ENCODE measurements at regions not wholly inside any gene's neighbourhood (a gene's known extent, or its start where the extent isn't known, plus 50 kb on each side); places are given as distances from the start of the nearest gene placed in this dataset.

- TF ChIP-seq, protein P1, sequence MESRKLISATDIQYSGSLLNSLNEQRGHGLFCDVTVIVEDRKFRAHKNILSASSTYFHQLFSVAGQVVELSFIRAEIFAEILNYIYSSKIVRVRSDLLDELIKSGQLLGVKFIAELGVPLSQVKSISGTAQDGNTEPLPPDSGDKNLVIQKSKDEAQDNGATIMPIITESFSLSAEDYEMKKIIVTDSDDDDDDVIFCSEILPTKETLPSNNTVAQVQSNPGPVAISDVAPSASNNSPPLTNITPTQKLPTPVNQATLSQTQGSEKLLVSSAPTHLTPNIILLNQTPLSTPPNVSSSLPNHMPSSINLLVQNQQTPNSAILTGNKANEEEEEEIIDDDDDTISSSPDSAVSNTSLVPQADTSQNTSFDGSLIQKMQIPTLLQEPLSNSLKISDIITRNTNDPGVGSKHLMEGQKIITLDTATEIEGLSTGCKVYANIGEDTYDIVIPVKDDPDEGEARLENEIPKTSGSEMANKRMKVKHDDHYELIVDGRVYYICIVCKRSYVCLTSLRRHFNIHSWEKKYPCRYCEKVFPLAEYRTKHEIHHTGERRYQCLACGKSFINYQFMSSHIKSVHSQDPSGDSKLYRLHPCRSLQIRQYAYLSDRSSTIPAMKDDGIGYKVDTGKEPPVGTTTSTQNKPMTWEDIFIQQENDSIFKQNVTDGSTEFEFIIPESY (IDR thresholded peaks at IDR 0.05; ENCODE audit: borderline replicate concordance, low read depth) = no peak
- no peak for TF ChIP-seq MXI1 (IDR thresholded peaks at IDR 0.05; ENCODE audit: low read depth, low read length)
Observed at GRCh38 chr3:87120236-87120635, 106.9 kb upstream of the CHMP2B start (continued).

- TF ChIP-seq RCOR1 (IDR thresholded peaks at IDR 0.05; ENCODE audit: low read length) = no peak
- TF ChIP-seq TEAD4 (IDR thresholded peaks at IDR 0.05; ENCODE audit: borderline replicate concordance, insufficient read depth) = no peak
- TF ChIP-seq SMC3 (IDR thresholded peaks at IDR 0.05; ENCODE audit: low read depth, low read length) = no peak
- no peak for TF ChIP-seq EZH2phosphoT487 (IDR thresholded peaks at IDR 0.05; ENCODE audit: borderline replicate concordance, low read depth)
- TF ChIP-seq ELF1 (IDR thresholded peaks at IDR 0.05) = no peak
- no peak for TF ChIP-seq MEF2A (IDR thresholded peaks at IDR 0.05; ENCODE audit: borderline replicate concordance, low read depth)
- no peak for TF ChIP-seq TAF1 (IDR thresholded peaks at IDR 0.05; ENCODE audit: borderline replicate concordance, low read depth, low read length)
- no peak for TF ChIP-seq RXRA (IDR thresholded peaks at IDR 0.05; ENCODE audit: borderline replicate concordance, low read depth)
- no peak for DNase-seq
- Histone ChIP-seq H3K4me2 (no peak overlapping the region), H3K27ac (ENCODE audit: low read depth in 2 of 2, low read length in 1 of 2) (no peak overlapping the region), H3K9me3 (no peaks in the 10 kb centered on the region), H3K9me2 (no peaks in the 10 kb centered on the region), H3K36me3 (replicated peaks in 1 of 2; ENCODE audit: control insufficient read depth in 1 of 2, insufficient read depth in 2 of 2, low read length in 1 of 2) (no peaks in the 10 kb centered on the region), H3K4me1 (ENCODE audit: control insufficient read depth in 1 of 2, insufficient read depth in 2 of 2, low read depth in 1 of 2, low read length in 1 of 2) (no peaks in the 10 kb centered on the region), H3K79me2 (ENCODE audit: insufficient read depth) (no peaks in the 10 kb centered on the region), H3K9ac (no peak overlapping the region), H3K4me3 (ENCODE audit: low read depth in 2 of 2, low read length in 1 of 2) (no peak overlapping the region), H2AFZ (ENCODE audit: low read depth) (no peak overlapping the region), H4K20me1 (ENCODE audit: insufficient read depth) (no peaks in the 10 kb centered on the region), H3F3A (replicated peaks; ENCODE audit: insufficient read depth) (no peaks in the 10 kb centered on the region), H3K27me3 (ENCODE audit: insufficient read depth) (no peaks in the 10 kb centered on the region)
- 0% methylated on average over 1 of the region's 1 CpG for WGBS (ENCODE audit: low lambda C conversion rate)
- CTCF ChIA-PET = no interaction called here
- POLR2A ChIA-PET = no interaction called here
Observed at GRCh38 chr3:87109465-87109864, 117.6 kb upstream of the CHMP2B start.

DNA sequence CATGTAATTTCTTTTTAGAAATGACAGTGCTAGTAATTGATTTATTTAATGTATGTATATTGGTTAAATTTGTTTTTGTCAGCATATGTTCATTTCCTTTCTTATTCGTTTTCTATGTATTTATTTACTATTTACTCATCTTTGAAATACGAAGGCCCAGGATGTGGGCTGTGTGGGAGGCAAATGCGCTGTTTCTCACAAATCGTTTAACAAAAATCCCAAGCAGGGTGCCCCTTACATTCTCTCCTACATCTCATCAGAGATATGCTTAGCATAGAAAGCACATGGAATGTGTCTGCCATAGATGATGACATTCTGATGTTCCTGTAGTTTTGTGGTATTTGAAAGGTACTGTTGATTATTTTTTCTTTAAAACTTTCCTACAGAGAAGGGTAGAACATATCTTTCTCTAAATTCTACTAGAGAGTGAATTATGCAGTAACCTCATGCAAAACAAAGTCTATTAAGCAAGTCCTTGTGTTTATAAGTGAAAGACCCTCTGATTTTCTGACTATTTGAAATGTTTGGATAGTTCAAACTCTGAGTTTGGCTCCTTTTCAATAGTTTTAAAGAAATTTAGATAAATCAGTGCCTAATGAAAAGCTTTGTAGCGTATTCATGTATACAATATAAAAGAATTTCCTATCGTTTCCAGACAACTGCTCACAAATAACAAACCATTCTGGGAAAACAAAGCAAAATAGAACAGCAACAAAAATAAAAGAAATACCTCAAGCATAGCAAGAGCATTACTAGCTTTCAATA, 111.1 kb upstream of the VGLL3 start:
- 41% methylated on average over 6 of the region's 6 CpGs for WGBS (ENCODE audit: low lambda C conversion rate)
- CTCF ChIA-PET = no interaction called here
- TF ChIP-seq GATA2 (CRISPR knock-in tag; IDR thresholded peaks at IDR 0.05) = no peak
- no peak for TF ChIP-seq NRF1 (IDR thresholded peaks at IDR 0.05; ENCODE audit: low read depth, low read length)
- TF ChIP-seq YY1 (IDR thresholded peaks at IDR 0.05; ENCODE audit: low read depth) = no peak
- no peak for TF ChIP-seq USF1 (IDR thresholded peaks at IDR 0.05; ENCODE audit: borderline replicate concordance, low read depth)
- TF ChIP-seq FOXJ3 (CRISPR knock-in tag; IDR thresholded peaks at IDR 0.05) = no peak
- TF ChIP-seq EZH2phosphoT487 (IDR thresholded peaks at IDR 0.05; ENCODE audit: borderline replicate concordance, low read depth) = no peak
- no peak for TF ChIP-seq TAF1 (IDR thresholded peaks at IDR 0.05; ENCODE audit: borderline replicate concordance, low read depth, low read length)
- TF ChIP-seq POLR2AphosphoS5 (IDR thresholded peaks at IDR 0.05; ENCODE audit: low read depth, low read length) = no peak
- no peak for TF ChIP-seq FOSL2 (IDR thresholded peaks at IDR 0.05; ENCODE audit: borderline replicate concordance, low read depth)
- TF ChIP-seq FOXM1 (IDR thresholded peaks at IDR 0.05; ENCODE audit: low read depth) = no peak
- TF ChIP-seq RXRA (IDR thresholded peaks at IDR 0.05; ENCODE audit: borderline replicate concordance, low read depth) = no peak
- no peak for TF ChIP-seq RAD21 (IDR thresholded peaks at IDR 0.05; ENCODE audit: low read length)
- no peak for TF ChIP-seq GABPA (IDR thresholded peaks at IDR 0.05; ENCODE audit: low read depth)
- TF ChIP-seq, protein P2, sequence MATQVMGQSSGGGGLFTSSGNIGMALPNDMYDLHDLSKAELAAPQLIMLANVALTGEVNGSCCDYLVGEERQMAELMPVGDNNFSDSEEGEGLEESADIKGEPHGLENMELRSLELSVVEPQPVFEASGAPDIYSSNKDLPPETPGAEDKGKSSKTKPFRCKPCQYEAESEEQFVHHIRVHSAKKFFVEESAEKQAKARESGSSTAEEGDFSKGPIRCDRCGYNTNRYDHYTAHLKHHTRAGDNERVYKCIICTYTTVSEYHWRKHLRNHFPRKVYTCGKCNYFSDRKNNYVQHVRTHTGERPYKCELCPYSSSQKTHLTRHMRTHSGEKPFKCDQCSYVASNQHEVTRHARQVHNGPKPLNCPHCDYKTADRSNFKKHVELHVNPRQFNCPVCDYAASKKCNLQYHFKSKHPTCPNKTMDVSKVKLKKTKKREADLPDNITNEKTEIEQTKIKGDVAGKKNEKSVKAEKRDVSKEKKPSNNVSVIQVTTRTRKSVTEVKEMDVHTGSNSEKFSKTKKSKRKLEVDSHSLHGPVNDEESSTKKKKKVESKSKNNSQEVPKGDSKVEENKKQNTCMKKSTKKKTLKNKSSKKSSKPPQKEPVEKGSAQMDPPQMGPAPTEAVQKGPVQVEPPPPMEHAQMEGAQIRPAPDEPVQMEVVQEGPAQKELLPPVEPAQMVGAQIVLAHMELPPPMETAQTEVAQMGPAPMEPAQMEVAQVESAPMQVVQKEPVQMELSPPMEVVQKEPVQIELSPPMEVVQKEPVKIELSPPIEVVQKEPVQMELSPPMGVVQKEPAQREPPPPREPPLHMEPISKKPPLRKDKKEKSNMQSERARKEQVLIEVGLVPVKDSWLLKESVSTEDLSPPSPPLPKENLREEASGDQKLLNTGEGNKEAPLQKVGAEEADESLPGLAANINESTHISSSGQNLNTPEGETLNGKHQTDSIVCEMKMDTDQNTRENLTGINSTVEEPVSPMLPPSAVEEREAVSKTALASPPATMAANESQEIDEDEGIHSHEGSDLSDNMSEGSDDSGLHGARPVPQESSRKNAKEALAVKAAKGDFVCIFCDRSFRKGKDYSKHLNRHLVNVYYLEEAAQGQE (IDR thresholded peaks at IDR 0.05; ENCODE audit: low read depth, low read length) = no peak

More for the DNA sequence above, 111.1 kb upstream of the VGLL3 start:
- Histone ChIP-seq H2AFZ (ENCODE audit: low read depth) (no peak overlapping the region), H3K9me3 (no peaks in the 10 kb centered on the region), H3K4me1 (ENCODE audit: control insufficient read depth in 1 of 2, insufficient read depth in 2 of 2, low read depth in 1 of 2, low read length in 1 of 2) (no peaks in the 10 kb centered on the region), H3K79me2 (ENCODE audit: insufficient read depth) (no peaks in the 10 kb centered on the region), H3K27ac (ENCODE audit: low read depth in 2 of 2, low read length in 1 of 2) (no peak overlapping the region), H3K27me3 (ENCODE audit: insufficient read depth) (no peaks in the 10 kb centered on the region), H3K9me2 (no peaks in the 10 kb centered on the region), H3K4me3 (ENCODE audit: low read depth in 2 of 2, low read length in 1 of 2) (no peak overlapping the region), H3K36me3 (replicated peaks in 1 of 2; ENCODE audit: control insufficient read depth in 1 of 2, insufficient read depth in 2 of 2, low read length in 1 of 2) (no peaks in the 10 kb centered on the region), H3F3A (replicated peaks; ENCODE audit: insufficient read depth) (no peaks in the 10 kb centered on the region), H3K9ac (no peak overlapping the region), H4K20me1 (ENCODE audit: insufficient read depth) (no peaks in the 10 kb centered on the region), H3K4me2 (no peak overlapping the region)
- no peak for DNase-seq
- POLR2A ChIA-PET = no interaction called here

All from SK-N-SH (cell line).